ENCODE measurements at regions not wholly inside any gene's neighbourhood (a gene's known extent, or its start where the extent isn't known, plus 50 kb on each side); places are given as distances from the start of the nearest gene placed in this dataset.

GRCh38 chr4:17276776-17277175 is 235.1 kb downstream of the QDPR start:
- no peak overlapping the region for H2AFZ ChIP-seq (ENCODE audit: low read depth)
- TF ChIP-seq, protein P1, sequence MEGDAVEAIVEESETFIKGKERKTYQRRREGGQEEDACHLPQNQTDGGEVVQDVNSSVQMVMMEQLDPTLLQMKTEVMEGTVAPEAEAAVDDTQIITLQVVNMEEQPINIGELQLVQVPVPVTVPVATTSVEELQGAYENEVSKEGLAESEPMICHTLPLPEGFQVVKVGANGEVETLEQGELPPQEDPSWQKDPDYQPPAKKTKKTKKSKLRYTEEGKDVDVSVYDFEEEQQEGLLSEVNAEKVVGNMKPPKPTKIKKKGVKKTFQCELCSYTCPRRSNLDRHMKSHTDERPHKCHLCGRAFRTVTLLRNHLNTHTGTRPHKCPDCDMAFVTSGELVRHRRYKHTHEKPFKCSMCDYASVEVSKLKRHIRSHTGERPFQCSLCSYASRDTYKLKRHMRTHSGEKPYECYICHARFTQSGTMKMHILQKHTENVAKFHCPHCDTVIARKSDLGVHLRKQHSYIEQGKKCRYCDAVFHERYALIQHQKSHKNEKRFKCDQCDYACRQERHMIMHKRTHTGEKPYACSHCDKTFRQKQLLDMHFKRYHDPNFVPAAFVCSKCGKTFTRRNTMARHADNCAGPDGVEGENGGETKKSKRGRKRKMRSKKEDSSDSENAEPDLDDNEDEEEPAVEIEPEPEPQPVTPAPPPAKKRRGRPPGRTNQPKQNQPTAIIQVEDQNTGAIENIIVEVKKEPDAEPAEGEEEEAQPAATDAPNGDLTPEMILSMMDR (conservative IDR thresholded peaks at IDR 0.05; ENCODE audit: low read depth, low read length), result no peak
- H4K20me1 ChIP-seq (ENCODE audit: insufficient read depth), result no peaks in the 10 kb centered on the region
- H3K27ac ChIP-seq, result no peak overlapping the region
- no peak overlapping the region for H3K4me3 ChIP-seq (IDR thresholded peaks at IDR 0.05; ENCODE audit: insufficient read depth, low read depth, low read length)
- no peaks in the 10 kb centered on the region for H3K4me1 ChIP-seq (ENCODE audit: low read depth, poor library complexity, severe bottlenecking)
- H3K4me2 ChIP-seq, result no peak overlapping the region
- H3K27me3 ChIP-seq (ENCODE audit: insufficient read depth, low read depth), result no peaks in the 10 kb centered on the region
- H3K9ac ChIP-seq, result no peak overlapping the region
- H3K79me2 ChIP-seq (ENCODE audit: insufficient read depth, low read depth), result no peaks in the 10 kb centered on the region
- no peaks in the 10 kb centered on the region for H3K36me3 ChIP-seq (ENCODE audit: insufficient read depth)

- Histone ChIP-seq H3K4me1 (ENCODE audit: low read depth, poor library complexity, severe bottlenecking) (no peaks in the 10 kb centered on the region), H3K36me3 (ENCODE audit: insufficient read depth) (no peaks in the 10 kb centered on the region), H3K4me2 (no peak overlapping the region), H3K27ac (no peak overlapping the region), H3K4me3 (IDR thresholded peaks at IDR 0.05; ENCODE audit: insufficient read depth, low read depth, low read length) (no peak overlapping the region), H3K27me3 (ENCODE audit: insufficient read depth, low read depth) (no peaks in the 10 kb centered on the region), H2AFZ (ENCODE audit: low read depth) (no peak overlapping the region), H4K20me1 (ENCODE audit: insufficient read depth) (no peaks in the 10 kb centered on the region), H3K79me2 (ENCODE audit: insufficient read depth, low read depth) (no peaks in the 10 kb centered on the region), H3K9ac (no peak overlapping the region)
- TF ChIP-seq, protein P1 (conservative IDR thresholded peaks at IDR 0.05; ENCODE audit: low read depth, low read length), result no peak
Measured at GRCh38 chr4:17275836-17276235, 236.1 kb downstream of the QDPR start.

DNA sequence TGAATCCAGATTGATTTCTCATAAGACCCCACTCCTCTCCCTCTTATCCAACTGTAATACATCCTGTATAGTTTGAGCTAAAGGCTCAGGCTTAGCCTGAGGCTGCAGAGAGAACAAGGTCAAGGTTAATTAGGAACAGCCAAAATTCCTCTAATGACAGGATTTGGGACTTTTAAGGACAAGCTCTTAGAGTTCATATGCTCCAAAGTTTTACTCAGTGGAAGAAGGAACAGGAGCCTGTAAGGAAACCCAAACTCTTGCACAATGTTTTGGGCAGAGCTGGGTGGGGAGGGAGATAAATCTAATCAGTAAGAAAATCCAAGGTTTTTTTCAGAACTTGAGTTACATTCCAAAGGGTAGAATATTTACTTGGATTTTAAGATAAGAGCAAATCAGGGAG is 238.8 kb downstream of the QDPR start:
- no peaks in the 10 kb centered on the region for H3K4me1 ChIP-seq (ENCODE audit: low read depth, poor library complexity, severe bottlenecking)
- H3K4me3 ChIP-seq (IDR thresholded peaks at IDR 0.05; ENCODE audit: insufficient read depth, low read depth, low read length), result no peak overlapping the region
- no peaks in the 10 kb centered on the region for H3K79me2 ChIP-seq (ENCODE audit: insufficient read depth, low read depth)
- TF ChIP-seq, protein P1 (conservative IDR thresholded peaks at IDR 0.05; ENCODE audit: low read depth, low read length), result no peak
- no peak overlapping the region for H3K4me2 ChIP-seq
- no peaks in the 10 kb centered on the region for H3K27me3 ChIP-seq (ENCODE audit: insufficient read depth, low read depth)
- H3K36me3 ChIP-seq (ENCODE audit: insufficient read depth), result no peaks in the 10 kb centered on the region
- no peaks in the 10 kb centered on the region for H4K20me1 ChIP-seq (ENCODE audit: insufficient read depth)
- H3K9ac ChIP-seq, result no peak overlapping the region
- H3K27ac ChIP-seq, result no peak overlapping the region
- no peak overlapping the region for H2AFZ ChIP-seq (ENCODE audit: low read depth)

DNA sequence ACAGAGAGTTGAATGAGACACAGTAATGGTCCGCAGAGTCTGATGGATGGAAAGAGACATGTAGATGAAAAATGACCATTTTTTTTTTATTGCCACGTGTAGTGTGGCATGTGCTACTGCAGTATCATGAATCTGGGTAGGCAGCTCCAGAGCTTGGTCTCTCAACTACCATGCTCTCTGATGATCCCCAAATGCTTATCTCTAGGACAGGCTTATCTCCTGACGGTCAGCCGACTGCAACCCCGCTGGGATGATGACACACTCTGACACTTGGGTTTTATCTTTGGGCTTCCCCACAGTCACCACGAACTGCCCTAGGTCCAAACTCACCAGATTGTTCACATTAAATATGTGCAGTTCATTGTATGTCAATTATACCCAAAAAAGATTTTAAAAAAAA is 239.7 kb downstream of the QDPR start:
- Histone ChIP-seq H3K4me1 (ENCODE audit: low read depth, poor library complexity, severe bottlenecking) (no peaks in the 10 kb centered on the region), H2AFZ (ENCODE audit: low read depth) (no peak overlapping the region), H3K4me3 (IDR thresholded peaks at IDR 0.05; ENCODE audit: insufficient read depth, low read depth, low read length) (no peak overlapping the region), H3K27ac (no peak overlapping the region), H3K9ac (no peak overlapping the region), H3K36me3 (ENCODE audit: insufficient read depth) (no peaks in the 10 kb centered on the region), H4K20me1 (ENCODE audit: insufficient read depth) (no peaks in the 10 kb centered on the region), H3K79me2 (ENCODE audit: insufficient read depth, low read depth) (no peaks in the 10 kb centered on the region), H3K4me2 (no peak overlapping the region), H3K27me3 (ENCODE audit: insufficient read depth, low read depth) (no peaks in the 10 kb centered on the region)
- TF ChIP-seq, protein P1 (conservative IDR thresholded peaks at IDR 0.05; ENCODE audit: low read depth, low read length), result no peak
